ENCODE measurements at regions not wholly inside any gene's neighbourhood (a gene's known extent, or its start where the extent isn't known, plus 50 kb on each side); places are given as distances from the start of the nearest gene placed in this dataset.

GRCh38 chrX:104432321-104432720, 133.7 kb upstream of the IL1RAPL2 start:
- no peaks in the 10 kb centered on the region for H3K27me3 Mint-ChIP-seq

GRCh38 chrX:104430742-104431119, 135.3 kb upstream of the IL1RAPL2 start:
- no peak for TF ChIP-seq CTCF (conservative IDR thresholded peaks at IDR 0.05)
- no peaks in the 10 kb centered on the region for H3K9me3 Mint-ChIP-seq
- peaks cover 19% of the 10 kb centered on the region for H3K4me1 Mint-ChIP-seq (ENCODE audit: unreplicated experiment)
- H3K27me3 Mint-ChIP-seq, result no peaks in the 10 kb centered on the region
- no peak for DNase-seq (ENCODE audit: extremely low spot score, unreplicated experiment)
- H3K36me3 Mint-ChIP-seq, result no peaks in the 10 kb centered on the region
- H3K4me3 Mint-ChIP-seq, result no peak overlapping the region
- H3K27ac Mint-ChIP-seq, result no peak overlapping the region

More at GRCh38 chrX:104432321-104432720, 133.7 kb upstream of the IL1RAPL2 start:
- H3K4me1 Mint-ChIP-seq (ENCODE audit: unreplicated experiment), result peaks cover 15% of the 10 kb centered on the region
- H3K27ac Mint-ChIP-seq, result no peak overlapping the region
- no peak for TF ChIP-seq CTCF (conservative IDR thresholded peaks at IDR 0.05)
- H3K36me3 Mint-ChIP-seq, result no peaks in the 10 kb centered on the region
- no peak overlapping the region for H3K4me3 Mint-ChIP-seq
- H3K9me3 Mint-ChIP-seq, result no peaks in the 10 kb centered on the region
- DNase-seq (ENCODE audit: extremely low spot score, unreplicated experiment), result no peak

GRCh38 chrX:104430072-104430741, 135.8 kb upstream of the IL1RAPL2 start:
- H3K9me3 Mint-ChIP-seq, result no peaks in the 10 kb centered on the region
- H3K36me3 Mint-ChIP-seq, result no peaks in the 10 kb centered on the region
- H3K27me3 Mint-ChIP-seq, result no peaks in the 10 kb centered on the region
- H3K27ac Mint-ChIP-seq, result no peak overlapping the region
- no peak overlapping the region for H3K4me3 Mint-ChIP-seq
- no peak for DNase-seq (ENCODE audit: extremely low spot score, unreplicated experiment)
- no peak for TF ChIP-seq CTCF (conservative IDR thresholded peaks at IDR 0.05)
- H3K4me1 Mint-ChIP-seq (ENCODE audit: unreplicated experiment), result peaks cover 21% of the 10 kb centered on the region

- Mint-ChIP-seq H3K27ac (no peak overlapping the region), H3K9me3 (no peaks in the 10 kb centered on the region), H3K4me1 (ENCODE audit: unreplicated experiment) (peaks cover 21% of the 10 kb centered on the region), H3K4me3 (no peak overlapping the region), H3K27me3 (no peaks in the 10 kb centered on the region), H3K36me3 (no peaks in the 10 kb centered on the region)
- no peak for DNase-seq (ENCODE audit: extremely low spot score, unreplicated experiment)
- TF ChIP-seq CTCF (conservative IDR thresholded peaks at IDR 0.05), result no peak
Observed at GRCh38 chrX:104428231-104428630, 137.8 kb upstream of the IL1RAPL2 start.

- DNase-seq (ENCODE audit: extremely low spot score, unreplicated experiment), result no peak
- no peaks in the 10 kb centered on the region for H3K9me3 Mint-ChIP-seq
- H3K27ac Mint-ChIP-seq, result no peak overlapping the region
- H3K4me1 Mint-ChIP-seq (ENCODE audit: unreplicated experiment), result peaks cover 21% of the 10 kb centered on the region
- H3K27me3 Mint-ChIP-seq, result no peaks in the 10 kb centered on the region
- no peak for TF ChIP-seq CTCF (conservative IDR thresholded peaks at IDR 0.05)
- no peak overlapping the region for H3K4me3 Mint-ChIP-seq
- H3K36me3 Mint-ChIP-seq, result no peaks in the 10 kb centered on the region
Observed at GRCh38 chrX:104427693-104428092, 138.3 kb upstream of the IL1RAPL2 start.

All from type B pancreatic cell (in vitro differentiated cells).